ENCODE measurements at regions not wholly inside any gene's neighbourhood (a gene's known extent, or its start where the extent isn't known, plus 50 kb on each side); places are given as distances from the start of the nearest gene placed in this dataset.

DNA sequence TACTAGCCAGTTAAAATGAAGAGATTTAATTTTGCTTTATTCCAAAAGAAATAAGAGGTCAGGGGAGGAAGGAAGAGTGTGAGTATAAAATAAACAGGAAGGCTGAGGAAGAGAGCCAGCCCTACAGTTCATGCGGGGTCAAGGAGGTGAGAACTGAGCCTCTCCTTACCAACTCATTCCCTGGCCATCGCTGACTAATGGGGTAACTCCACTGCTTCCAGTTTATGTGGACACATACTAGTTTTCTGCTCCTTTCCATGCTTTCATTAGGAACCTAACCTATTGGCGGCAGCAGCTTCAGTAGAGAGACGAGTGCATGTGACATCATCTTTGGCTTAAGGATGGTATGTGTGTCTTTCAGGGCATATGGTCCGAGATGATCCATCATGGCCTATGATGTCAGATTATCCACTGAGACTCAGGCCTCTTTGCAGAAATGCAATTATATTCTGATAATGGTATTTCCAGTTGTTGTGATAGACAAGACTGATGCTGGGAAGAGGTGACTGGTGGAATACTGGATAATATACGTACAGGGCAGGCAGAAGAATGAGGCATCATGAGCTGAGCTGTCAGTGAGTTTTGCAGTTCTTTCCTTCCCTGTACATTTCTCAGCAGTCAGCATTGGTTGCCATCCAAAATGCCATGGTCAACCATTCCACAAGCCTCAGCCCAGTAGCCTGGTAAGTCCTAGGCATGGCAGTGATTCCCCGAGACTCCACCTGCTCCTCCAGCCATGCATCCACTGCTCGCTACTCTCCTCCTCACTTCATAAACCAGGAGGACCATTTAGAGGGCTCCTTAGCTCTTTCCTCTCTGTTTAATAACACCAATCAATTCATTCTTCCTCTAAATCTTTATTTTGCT, 184.6 kb upstream of the OSR1 start:
- peaks cover 46% of the 10 kb centered on the region for H3K4me1 Mint-ChIP-seq (ENCODE audit: insufficient read depth, unreplicated experiment)
- intact Hi-C loops (cut with micrococcal nuclease), result no loop called here
- ChIA-PET POLR2A (interaction anchor here (0.8 to 1.8 kb wide), 5 partner anchors 11 to 253 kb away, joined by 3 to 6 read pairs (median 3); no protein-coding TSS in a partner anchor), CTCF (interaction anchor here (0.6 to 1.5 kb wide), 4 partner anchors 32 to 1115 kb away, joined by 3 to 4 read pairs (median 4); no protein-coding TSS in a partner anchor)
- no peaks in the 10 kb centered on the region for H3K36me3 Mint-ChIP-seq (ENCODE audit: insufficient read depth, unreplicated experiment)
- no peak overlapping the region for H3K4me3 Mint-ChIP-seq (ENCODE audit: unreplicated experiment)
- DNase-seq (ENCODE audit: unreplicated experiment), result no peak
- H3K27ac Mint-ChIP-seq (ENCODE audit: low read depth, unreplicated experiment), result no peak overlapping the region
- TF ChIP-seq, protein P1, sequence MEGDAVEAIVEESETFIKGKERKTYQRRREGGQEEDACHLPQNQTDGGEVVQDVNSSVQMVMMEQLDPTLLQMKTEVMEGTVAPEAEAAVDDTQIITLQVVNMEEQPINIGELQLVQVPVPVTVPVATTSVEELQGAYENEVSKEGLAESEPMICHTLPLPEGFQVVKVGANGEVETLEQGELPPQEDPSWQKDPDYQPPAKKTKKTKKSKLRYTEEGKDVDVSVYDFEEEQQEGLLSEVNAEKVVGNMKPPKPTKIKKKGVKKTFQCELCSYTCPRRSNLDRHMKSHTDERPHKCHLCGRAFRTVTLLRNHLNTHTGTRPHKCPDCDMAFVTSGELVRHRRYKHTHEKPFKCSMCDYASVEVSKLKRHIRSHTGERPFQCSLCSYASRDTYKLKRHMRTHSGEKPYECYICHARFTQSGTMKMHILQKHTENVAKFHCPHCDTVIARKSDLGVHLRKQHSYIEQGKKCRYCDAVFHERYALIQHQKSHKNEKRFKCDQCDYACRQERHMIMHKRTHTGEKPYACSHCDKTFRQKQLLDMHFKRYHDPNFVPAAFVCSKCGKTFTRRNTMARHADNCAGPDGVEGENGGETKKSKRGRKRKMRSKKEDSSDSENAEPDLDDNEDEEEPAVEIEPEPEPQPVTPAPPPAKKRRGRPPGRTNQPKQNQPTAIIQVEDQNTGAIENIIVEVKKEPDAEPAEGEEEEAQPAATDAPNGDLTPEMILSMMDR (IDR thresholded peaks at IDR 0.05; ENCODE audit: unreplicated experiment), result no peak
- H3K27me3 Mint-ChIP-seq (ENCODE audit: insufficient read depth, unreplicated experiment), result no peaks in the 10 kb centered on the region
- H3K9me3 Mint-ChIP-seq (ENCODE audit: unreplicated experiment), result no peaks in the 10 kb centered on the region
- BruUV-seq (replicated peaks), result no TSS peak

DNA sequence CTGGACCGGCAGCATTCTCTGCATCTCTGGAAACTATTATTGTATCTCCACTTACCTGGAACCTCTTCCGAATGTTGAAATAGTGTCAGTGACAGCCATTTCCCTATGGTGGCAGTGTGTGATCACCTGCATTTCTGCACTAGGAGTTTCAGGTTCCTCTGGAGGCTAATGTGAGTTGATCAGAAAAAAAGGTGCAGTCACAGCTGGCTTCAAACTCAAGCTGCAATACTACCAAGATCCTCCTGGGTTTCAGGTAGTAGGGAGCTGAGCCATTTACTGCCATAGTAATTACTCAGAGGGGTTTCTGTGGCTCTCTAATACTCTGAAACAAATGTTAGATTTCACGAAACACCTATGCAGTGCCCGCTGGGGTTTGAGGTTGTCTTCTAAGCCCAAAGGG, 183.5 kb upstream of the OSR1 start:
- H3K4me3 Mint-ChIP-seq (ENCODE audit: unreplicated experiment), result no peak overlapping the region
- TF ChIP-seq, protein P1 (IDR thresholded peaks at IDR 0.05; ENCODE audit: unreplicated experiment), result no peak
- BruUV-seq (replicated peaks), result no TSS peak
- ChIA-PET POLR2A (interaction anchor here (0.5 to 2.0 kb wide), 7 partner anchors 17 to 1860 kb away, joined by 3 to 6 read pairs (median 4); no protein-coding TSS in a partner anchor), CTCF (interaction anchor here (0.5 to 0.7 kb wide), 4 partner anchors 106 to 430 kb away, joined by 3 to 6 read pairs (median 4); no protein-coding TSS in a partner anchor)
- H3K4me1 Mint-ChIP-seq (ENCODE audit: insufficient read depth, unreplicated experiment), result peaks cover 58% of the 10 kb centered on the region
- no peak for DNase-seq (ENCODE audit: unreplicated experiment)
- no peak overlapping the region for H3K27ac Mint-ChIP-seq (ENCODE audit: low read depth, unreplicated experiment)
- intact Hi-C loops (cut with micrococcal nuclease), result no loop called here
- H3K36me3 Mint-ChIP-seq (ENCODE audit: insufficient read depth, unreplicated experiment), result no peaks in the 10 kb centered on the region
- H3K27me3 Mint-ChIP-seq (ENCODE audit: insufficient read depth, unreplicated experiment), result no peaks in the 10 kb centered on the region
- peaks cover 4% of the 10 kb centered on the region for H3K9me3 Mint-ChIP-seq (ENCODE audit: unreplicated experiment)

DNA sequence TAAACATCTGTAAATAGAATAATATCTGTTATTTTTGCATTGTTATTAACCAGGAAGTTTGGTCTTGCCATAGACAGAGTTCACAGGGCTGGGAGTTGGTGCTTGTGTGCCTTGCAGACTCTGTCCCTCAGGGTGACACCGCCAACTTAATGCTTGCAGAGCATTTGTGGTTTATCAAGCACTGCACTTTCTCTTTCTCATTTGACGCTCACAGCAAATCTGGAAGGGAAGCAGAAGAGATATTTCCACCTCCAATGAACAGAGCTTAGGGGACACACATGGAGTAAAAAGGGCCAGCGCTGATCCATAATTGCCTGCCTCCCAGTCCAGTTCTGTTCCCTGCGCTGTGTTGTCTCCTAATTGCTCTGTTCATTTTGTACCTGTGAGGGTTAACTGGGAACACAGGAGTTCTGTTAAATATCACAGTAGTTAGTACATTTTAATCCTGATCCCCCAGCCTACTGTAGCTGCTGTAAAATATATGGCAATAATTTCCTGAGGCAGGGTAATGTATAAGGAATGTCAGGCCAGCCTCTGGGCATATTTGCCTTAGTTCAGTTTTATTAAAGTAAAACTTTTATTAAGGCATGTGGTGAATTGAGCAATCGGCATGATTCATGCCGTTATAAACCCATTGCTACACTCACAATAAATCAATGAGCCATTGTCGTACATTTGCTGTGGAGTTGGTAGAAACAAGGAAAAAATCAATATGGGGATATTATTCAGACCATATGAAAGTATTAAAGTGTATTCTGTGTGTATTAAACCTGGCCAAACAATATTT, 182.5 kb upstream of the OSR1 start:
- ChIA-PET CTCF (interaction anchor here (0.7 to 0.8 kb wide), 3 partner anchors 109 to 429 kb away, joined by 3 to 6 read pairs (median 3); no protein-coding TSS in a partner anchor), POLR2A (interaction anchor here (0.6 to 2.0 kb wide), 7 partner anchors 14 to 135 kb away, joined by 3 to 6 read pairs (median 3); no protein-coding TSS in a partner anchor)
- peak overlapping the region; percentile 16 for H3K4me3 Mint-ChIP-seq (ENCODE audit: unreplicated experiment)
- H3K27me3 Mint-ChIP-seq (ENCODE audit: insufficient read depth, unreplicated experiment), result no peaks in the 10 kb centered on the region
- peaks cover 8% of the 10 kb centered on the region for H3K9me3 Mint-ChIP-seq (ENCODE audit: unreplicated experiment)
- H3K36me3 Mint-ChIP-seq (ENCODE audit: insufficient read depth, unreplicated experiment), result no peaks in the 10 kb centered on the region
- DNase-seq (ENCODE audit: unreplicated experiment), result peak; percentile 90
- peak overlapping the region; percentile 18 for H3K27ac Mint-ChIP-seq (ENCODE audit: low read depth, unreplicated experiment)
- TF ChIP-seq, protein P1 (IDR thresholded peaks at IDR 0.05; ENCODE audit: unreplicated experiment), result no peak
- BruUV-seq (replicated peaks), result no TSS peak
- peaks cover 61% of the 10 kb centered on the region for H3K4me1 Mint-ChIP-seq (ENCODE audit: insufficient read depth, unreplicated experiment)
- intact Hi-C loops (cut with micrococcal nuclease), result no loop called here
